Mesendoderm (in vitro differentiated cells): ENCODE measurements at regions not wholly inside any gene's neighbourhood (a gene's known extent, or its start where the extent isn't known, plus 50 kb on each side); places are given as distances from the start of the nearest gene placed in this dataset.

Experiments used
- DNase-seq: peaks from one replicate; pipeline ENCODE4 v3.0.0; 2013
- H2AK5ac ChIP-seq: 2 replicates; pipeline ENCODE4 v1.6.1; 2013; ENCODE audit warnings: low read length, inconsistent platforms
- H2BK120ac ChIP-seq: 2 replicates; pipeline ENCODE4 v1.6.1; 2013; ENCODE audit warnings: low read depth, mild to moderate bottlenecking, low read length, moderate library complexity, mixed read lengths
- H2BK15ac ChIP-seq: replicated peaks from 2 replicates; pipeline ENCODE4 v1.6.1; 2013; ENCODE audit warnings: low read depth, mild to moderate bottlenecking, moderate library complexity
- H2BK5ac ChIP-seq: 2 replicates; pipeline ENCODE4 v1.6.1; 2013; ENCODE audit warnings: low read length, inconsistent platforms
- H3K18ac ChIP-seq: 2 replicates; pipeline ENCODE4 v1.6.1; 2013; ENCODE audit warnings: mild to moderate bottlenecking, low read length, mixed read lengths
- H3K23ac ChIP-seq: one replicate; pipeline ENCODE4 v1.6.1; 2013; ENCODE audit warnings: low read length
- H3K27ac ChIP-seq: 2 replicates; pipeline ENCODE4 v1.5.1; 2013; ENCODE audit warnings: low read depth, mild to moderate bottlenecking, inconsistent platforms, low read length, moderate library complexity
- H3K27me3 ChIP-seq: 2 replicates; pipeline ENCODE4 v1.6.1; 2013; ENCODE audit warnings: low read length, control low read depth, mild to moderate bottlenecking, inconsistent platforms; ENCODE audit not compliant: insufficient read depth, poor library complexity
- H3K36me3 ChIP-seq: 2 replicates; pipeline ENCODE4 v1.6.1; 2013; ENCODE audit warnings: low read length, inconsistent platforms; ENCODE audit not compliant: control insufficient read depth, insufficient read depth
- H3K4ac ChIP-seq: one replicate; pipeline ENCODE4 v1.6.1; 2013; ENCODE audit warnings: low read depth, mild to moderate bottlenecking, low read length, moderate library complexity
- H3K4me1 ChIP-seq: 2 replicates; pipeline ENCODE4 v1.6.1; 2013; ENCODE audit warnings: low read depth, low read length, inconsistent platforms; ENCODE audit not compliant: control insufficient read depth
- H3K4me2 ChIP-seq: 2 replicates; pipeline ENCODE4 v1.6.1; 2013; ENCODE audit warnings: low read length
- H3K4me3 ChIP-seq: 2 replicates; pipeline ENCODE4 v1.5.1; 2013; ENCODE audit warnings: mild to moderate bottlenecking, low read length
- H3K56ac ChIP-seq: one replicate; pipeline ENCODE4 v1.6.1; 2013; ENCODE audit warnings: low read length
- H3K79me1 ChIP-seq: 2 replicates; pipeline ENCODE4 v1.6.1; 2013; ENCODE audit warnings: low read length, inconsistent platforms
- H3K79me2 ChIP-seq: 2 replicates; pipeline ENCODE4 v1.6.1; 2013; ENCODE audit warnings: mild to moderate bottlenecking, low read length; ENCODE audit not compliant: control insufficient read depth, insufficient read depth
- H3K9ac ChIP-seq: 2 replicates; pipeline ENCODE4 v1.6.1; 2013; ENCODE audit warnings: low read length, inconsistent platforms
- H4K5ac ChIP-seq: one replicate; pipeline ENCODE4 v1.6.1; 2013; ENCODE audit warnings: low read length
- H4K8ac ChIP-seq: one replicate; pipeline ENCODE4 v1.6.1; 2013; ENCODE audit warnings: low read depth, mild to moderate bottlenecking, control low read depth, low read length, moderate library complexity
- WGBS: extraction: QIAGEN DNeasy Blood & Tissue Kit; methylation state at CpG from one replicate; pipeline ENCODE4 v1.1.7; 2013; ENCODE audit warnings: low lambda C conversion rate, missing lambda C conversion rate; ENCODE audit not compliant: insufficient coverage; ENCODE audit errors: extremely low coverage; 5-methylcytosine and 5-hydroxymethylcytosine counted together

DNA sequence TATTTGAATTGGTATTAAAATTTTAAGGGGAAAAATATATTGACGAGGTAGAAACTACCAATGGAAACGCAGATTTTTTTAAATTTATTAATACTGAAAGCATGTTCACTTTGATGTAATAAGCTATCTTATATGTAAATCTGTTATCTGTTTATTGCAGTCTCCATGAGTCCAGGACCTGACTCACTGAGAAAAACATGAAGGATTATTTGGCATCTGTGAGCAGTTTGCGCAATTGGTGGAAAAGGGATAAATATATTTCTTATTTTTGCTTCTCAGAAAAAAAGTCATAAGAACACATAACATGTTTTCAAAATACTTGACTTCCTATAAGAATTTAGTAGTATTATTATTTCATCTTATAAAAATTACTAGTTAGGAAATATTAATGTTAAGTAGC, 561.4 kb downstream of the ADCYAP1 start:
- WGBS = 100% methylated on average over 2 of the region's 3 CpGs
- Histone ChIP-seq H2BK5ac (no peak overlapping the region), H3K79me1 (no peaks in the 10 kb centered on the region), H3K36me3 (no peaks in the 10 kb centered on the region), H4K5ac (no peak overlapping the region), H3K4me1 (no peaks in the 10 kb centered on the region), H3K18ac (no peak overlapping the region), H3K79me2 (no peaks in the 10 kb centered on the region), H3K23ac (no peak overlapping the region), H3K4me3 (no peak overlapping the region), H2BK15ac (no peak overlapping the region), H2BK120ac (no peak overlapping the region), H3K27me3 (no peaks in the 10 kb centered on the region), H3K9ac (no peak overlapping the region), H3K4me2 (no peak overlapping the region), H2AK5ac (no peak overlapping the region), H3K27ac (no peak overlapping the region), H3K56ac (no peak overlapping the region), H3K4ac (no peak overlapping the region), H4K8ac (no peak overlapping the region)
- DNase-seq = no peak

DNA sequence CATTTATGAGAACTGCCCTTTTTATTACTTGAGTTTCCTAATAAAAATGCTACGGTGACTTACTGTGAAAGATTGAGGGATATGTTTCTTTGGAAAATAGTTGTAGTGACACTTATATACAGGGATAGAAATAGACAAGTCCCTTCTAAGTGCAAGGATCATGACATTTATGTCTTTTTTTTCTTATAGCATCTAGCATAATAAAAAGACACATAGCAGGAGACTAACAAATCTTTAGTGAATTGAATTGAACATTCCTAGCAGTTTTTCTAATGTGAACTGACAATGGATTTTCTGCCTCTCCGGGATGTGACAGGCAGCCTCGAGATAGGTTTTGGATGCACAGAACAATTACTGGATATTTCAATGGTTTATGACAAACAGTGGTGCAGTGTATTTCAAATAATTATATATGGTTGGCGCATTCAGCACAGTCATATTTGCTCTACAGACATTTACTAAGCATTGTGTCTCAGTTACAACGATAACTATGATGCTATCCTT, 562.8 kb downstream of the ADCYAP1 start:
- H3K79me2 ChIP-seq = no peaks in the 10 kb centered on the region
- no peak overlapping the region for H2BK5ac ChIP-seq
- no peaks in the 10 kb centered on the region for H3K36me3 ChIP-seq
- H3K27me3 ChIP-seq = no peaks in the 10 kb centered on the region
- H3K4me1 ChIP-seq = no peaks in the 10 kb centered on the region
- H3K56ac ChIP-seq = no peak overlapping the region
- H3K4me3 ChIP-seq = no peak overlapping the region
- H3K9ac ChIP-seq = no peak overlapping the region
- WGBS = no CpG with 5 or more reads among the region's 5 CpGs
- H3K23ac ChIP-seq = no peak overlapping the region
- H3K79me1 ChIP-seq = no peaks in the 10 kb centered on the region
- no peak overlapping the region for H4K8ac ChIP-seq
- H3K4ac ChIP-seq = no peak overlapping the region
- no peak overlapping the region for H3K4me2 ChIP-seq
- no peak for DNase-seq
- no peak overlapping the region for H2BK15ac ChIP-seq
- no peak overlapping the region for H2AK5ac ChIP-seq
- H3K27ac ChIP-seq = no peak overlapping the region
- no peak overlapping the region for H4K5ac ChIP-seq
- no peak overlapping the region for H3K18ac ChIP-seq
- no peak overlapping the region for H2BK120ac ChIP-seq

GRCh38 chr18:1468550-1468949, 563.9 kb downstream of the ADCYAP1 start:
- no CpG with 5 or more reads among the region's 2 CpGs for WGBS
- no peak overlapping the region for H3K4me3 ChIP-seq
- H3K56ac ChIP-seq = no peak overlapping the region

GRCh38 chr18:1475867-1476266, 571.2 kb downstream of the ADCYAP1 start:
- no peak overlapping the region for H3K23ac ChIP-seq
- no peak overlapping the region for H4K8ac ChIP-seq
- no peaks in the 10 kb centered on the region for H3K79me2 ChIP-seq
- no peak overlapping the region for H3K4me2 ChIP-seq
- no peak overlapping the region for H3K9ac ChIP-seq
- no peak overlapping the region for H3K4ac ChIP-seq
- no peaks in the 10 kb centered on the region for H3K27me3 ChIP-seq
- H2BK5ac ChIP-seq = no peak overlapping the region
- H4K5ac ChIP-seq = no peak overlapping the region
- no peak overlapping the region for H3K18ac ChIP-seq
- H3K56ac ChIP-seq = no peak overlapping the region
- no peaks in the 10 kb centered on the region for H3K4me1 ChIP-seq
- H2BK15ac ChIP-seq = no peak overlapping the region
- H3K4me3 ChIP-seq = no peak overlapping the region
- no peaks in the 10 kb centered on the region for H3K79me1 ChIP-seq
- H3K36me3 ChIP-seq = no peaks in the 10 kb centered on the region
- H2AK5ac ChIP-seq = no peak overlapping the region
- H3K27ac ChIP-seq = no peak overlapping the region
- H2BK120ac ChIP-seq = no peak overlapping the region
- no CpG with 5 or more reads among the region's 7 CpGs for WGBS
- no peak for DNase-seq

More at GRCh38 chr18:1468550-1468949, 563.9 kb downstream of the ADCYAP1 start:
- H3K27me3 ChIP-seq = no peaks in the 10 kb centered on the region
- H4K5ac ChIP-seq = no peak overlapping the region
- H3K4ac ChIP-seq = no peak overlapping the region
- no peak overlapping the region for H3K23ac ChIP-seq
- H3K18ac ChIP-seq = no peak overlapping the region
- no peak overlapping the region for H2BK15ac ChIP-seq
- no peak overlapping the region for H2BK5ac ChIP-seq
- H3K9ac ChIP-seq = no peak overlapping the region
- no peaks in the 10 kb centered on the region for H3K79me2 ChIP-seq
- no peaks in the 10 kb centered on the region for H3K79me1 ChIP-seq
- H4K8ac ChIP-seq = no peak overlapping the region
- H2BK120ac ChIP-seq = no peak overlapping the region
- no peak overlapping the region for H3K27ac ChIP-seq
- no peak for DNase-seq
- H3K4me2 ChIP-seq = no peak overlapping the region
- H3K4me1 ChIP-seq = no peaks in the 10 kb centered on the region
- no peaks in the 10 kb centered on the region for H3K36me3 ChIP-seq
- H2AK5ac ChIP-seq = no peak overlapping the region

- Histone ChIP-seq H2BK15ac (no peak overlapping the region), H3K79me2 (no peaks in the 10 kb centered on the region), H3K36me3 (no peaks in the 10 kb centered on the region), H3K23ac (no peak overlapping the region), H3K4ac (no peak overlapping the region), H3K4me1 (no peaks in the 10 kb centered on the region), H3K18ac (no peak overlapping the region), H3K4me3 (no peak overlapping the region), H3K79me1 (no peaks in the 10 kb centered on the region), H4K8ac (no peak overlapping the region), H3K27me3 (no peaks in the 10 kb centered on the region), H2BK120ac (no peak overlapping the region), H4K5ac (no peak overlapping the region), H2AK5ac (no peak overlapping the region), H2BK5ac (no peak overlapping the region), H3K56ac (no peak overlapping the region), H3K9ac (no peak overlapping the region), H3K4me2 (no peak overlapping the region), H3K27ac (no peak overlapping the region)
- peak; percentile 53 for DNase-seq
- WGBS = no CpG with 5 or more reads among the region's 2 CpGs
Measured at GRCh38 chr18:1480309-1480708, 575.6 kb downstream of the ADCYAP1 start.

GRCh38 chr18:1481577-1481976, 576.9 kb downstream of the ADCYAP1 start:
- no peak overlapping the region for H4K5ac ChIP-seq
- H3K18ac ChIP-seq = no peak overlapping the region
- H2AK5ac ChIP-seq = no peak overlapping the region
- no CpG with 5 or more reads among the region's 1 CpG for WGBS
- no peaks in the 10 kb centered on the region for H3K79me1 ChIP-seq
- no peak overlapping the region for H3K9ac ChIP-seq
- H3K4me2 ChIP-seq = no peak overlapping the region
- H3K4me3 ChIP-seq = no peak overlapping the region
- no peak overlapping the region for H2BK15ac ChIP-seq
- H2BK5ac ChIP-seq = no peak overlapping the region
- no peaks in the 10 kb centered on the region for H3K27me3 ChIP-seq
- H2BK120ac ChIP-seq = no peak overlapping the region
- no peak overlapping the region for H3K23ac ChIP-seq
- no peaks in the 10 kb centered on the region for H3K4me1 ChIP-seq
- H4K8ac ChIP-seq = no peak overlapping the region
- H3K79me2 ChIP-seq = no peaks in the 10 kb centered on the region
- H3K36me3 ChIP-seq = no peaks in the 10 kb centered on the region
- no peak for DNase-seq
- H3K4ac ChIP-seq = no peak overlapping the region
- no peak overlapping the region for H3K56ac ChIP-seq
- no peak overlapping the region for H3K27ac ChIP-seq
